8988T (cell line): ENCODE measurements at regions not wholly inside any gene's neighbourhood (a gene's known extent, or its start where the extent isn't known, plus 50 kb on each side); places are given as distances from the start of the nearest gene placed in this dataset.
"Not testable (repeated sequence)": the region's sequence is repeated elsewhere in the genome, so short reads cannot be mapped to it uniquely, and the experiment has no call there.

ENCODE experiments used
- DNase-seq: peaks from one replicate; pipeline ENCODE4 v3.0.0; 2011

- no peak for DNase-seq
Measured at GRCh38 chr13:58949646-58950045, 1214.1 kb downstream of the DIAPH3 start.

- no peak for DNase-seq
Measured at GRCh38 chr13:58950911-58951310, 1212.8 kb downstream of the DIAPH3 start.

GRCh38 chr13:58953638-58954037 lies 1210.1 kb downstream of the DIAPH3 start:
- DNase-seq, result no peak

- no peak for DNase-seq
Measured at GRCh38 chr13:58955546-58956385, 1208.0 kb downstream of the DIAPH3 start.

- not testable (repeated sequence) for DNase-seq
Measured at GRCh38 chr13:58958097-58958496, 1205.6 kb downstream of the DIAPH3 start.

- no peak for DNase-seq
Measured at GRCh38 chr13:58960888-58961287, 1202.8 kb downstream of the DIAPH3 start.

- DNase-seq, result no peak
Measured at GRCh38 chr13:58963321-58963720, 1200.4 kb downstream of the DIAPH3 start.

- DNase-seq, result no peak
Measured at GRCh38 chr13:58964048-58964447, 1199.7 kb downstream of the DIAPH3 start.

GRCh38 chr13:58977085-58977484 lies 1186.6 kb downstream of the DIAPH3 start:
- no peak for DNase-seq

GRCh38 chr13:58978331-58978730 lies 1185.4 kb downstream of the DIAPH3 start:
- DNase-seq, result no peak

GRCh38 chr13:58979851-58980250 lies 1183.9 kb downstream of the DIAPH3 start:
- DNase-seq, result no peak

- no peak for DNase-seq
Measured at GRCh38 chr13:58985845-58986244, 1177.9 kb downstream of the DIAPH3 start.

GRCh38 chr13:58989556-58989955 lies 1174.2 kb downstream of the DIAPH3 start:
- DNase-seq, result no peak

- no peak for DNase-seq
Measured at GRCh38 chr13:58991826-58992477, 1171.8 kb downstream of the DIAPH3 start.

- DNase-seq, result no peak
Measured at GRCh38 chr13:58992478-58993042, 1171.2 kb downstream of the DIAPH3 start.

- no peak for DNase-seq
Measured at GRCh38 chr13:58994077-58994476, 1169.7 kb downstream of the DIAPH3 start.

GRCh38 chr13:58994777-58995176 lies 1169.0 kb downstream of the DIAPH3 start:
- no peak for DNase-seq

- DNase-seq, result no peak
Measured at GRCh38 chr13:58998716-58999115, 1165.0 kb downstream of the DIAPH3 start.

GRCh38 chr13:58999851-59000250 lies 1163.9 kb downstream of the DIAPH3 start:
- no peak for DNase-seq

- DNase-seq, result no peak
Measured at GRCh38 chr13:59000770-59001169, 1163.0 kb downstream of the DIAPH3 start.

- no peak for DNase-seq
Measured at GRCh38 chr13:59012731-59013130, 1151.0 kb downstream of the DIAPH3 start.

- no peak for DNase-seq
Measured at GRCh38 chr13:59016250-59016649, 1147.5 kb downstream of the DIAPH3 start.

- no peak for DNase-seq
Measured at GRCh38 chr13:59024434-59024833, 1139.3 kb downstream of the DIAPH3 start.

- DNase-seq, result no peak
Measured at GRCh38 chr13:59034198-59034597, 1129.5 kb downstream of the DIAPH3 start.
